ENCODE measurements at regions not wholly inside any gene's neighbourhood (a gene's known extent, or its start where the extent isn't known, plus 50 kb on each side); places are given as distances from the start of the nearest gene placed in this dataset.

DNA sequence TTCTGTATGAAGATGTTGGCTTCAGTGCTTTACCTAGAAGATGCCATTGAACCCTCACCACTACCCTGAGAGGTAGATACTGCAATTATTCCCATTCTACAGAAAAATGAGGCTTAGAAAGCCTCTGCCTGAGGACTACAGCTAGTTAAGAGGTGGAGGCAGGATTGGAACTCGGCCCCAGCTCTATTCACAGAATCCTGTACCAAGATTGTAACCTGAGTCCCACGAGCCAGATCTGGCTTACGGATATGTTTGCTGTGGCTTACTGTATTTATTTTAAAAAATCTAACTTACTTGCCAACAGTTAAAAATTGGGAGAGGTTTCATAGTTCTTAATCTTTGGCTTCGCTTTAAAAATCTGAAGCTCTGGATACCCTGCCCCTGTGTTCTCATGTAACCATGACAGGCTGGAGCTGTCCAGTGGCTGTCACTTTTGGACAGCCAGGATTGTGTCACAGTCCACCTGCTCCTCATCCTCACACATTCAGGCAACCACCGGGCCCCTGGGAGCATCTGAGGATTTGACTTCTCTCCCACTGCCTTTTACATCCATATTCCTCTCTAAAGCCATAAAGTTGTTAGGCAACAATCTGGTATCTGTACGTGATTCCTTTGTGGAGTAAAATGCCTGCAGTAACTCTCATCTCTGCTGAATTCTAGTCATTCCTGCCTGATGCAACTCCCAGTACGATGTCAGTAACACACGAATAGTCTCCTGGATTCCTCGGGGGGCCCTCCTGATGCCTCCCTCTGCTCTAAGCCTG is 160.8 kb upstream of the SERP2 start:
- no peaks in the 10 kb centered on the region for H3K27me3 ChIP-seq (ENCODE audit: control insufficient read depth in 1 of 2, insufficient read depth in 2 of 2, low read length in 2 of 2)
- no peaks in the 10 kb centered on the region for H3K36me3 ChIP-seq (replicated peaks in 1 of 2; ENCODE audit: control insufficient read depth in 1 of 2, insufficient read depth in 2 of 2, low read length in 2 of 2)
- CTCF ChIA-PET (ENCODE audit: low intra/inter-chr PET ratio, low total read pairs) = no interaction called here
- no peak overlapping the region for H3K27ac ChIP-seq (ENCODE audit: extremely low read length, insufficient read depth, low read length)
- no peaks in the 10 kb centered on the region for H3K79me2 ChIP-seq (ENCODE audit: insufficient read depth, low read length)
- no peaks in the 10 kb centered on the region for H4K20me1 ChIP-seq (ENCODE audit: insufficient read depth, low read length)
- H3K4me3 ChIP-seq (replicated peaks in 1 of 3; ENCODE audit: insufficient read depth in 1 of 3, low read depth in 2 of 3, low read length in 3 of 3) = no peak overlapping the region
- DNase-seq (ENCODE audit: low spot score) (no peak), FAIRE-seq (no peak), ATAC-seq (no peak)
- intact Hi-C loops (cut with micrococcal nuclease; ENCODE audit: unreplicated experiment) = no loop called here
- no peaks in the 10 kb centered on the region for H3K4me1 ChIP-seq (ENCODE audit: insufficient read depth, low read length)
- in situ Hi-C loops (cut with HindIII; ENCODE audit: extremely low pct_ligation_motif_present, low pct_unique_long_range_greater_than_20kb) = no loop called here
- H3K9ac ChIP-seq (ENCODE audit: insufficient read depth, low read depth, low read length) = no peak overlapping the region
- 18% methylated on average over 9 of the region's 9 CpGs for WGBS (ENCODE audit: low lambda C conversion rate)
- no TSS peak for BruUV-seq (replicated peaks)
- POLR2A ChIA-PET = interaction anchor here (1.3 kb wide), 1 partner anchor 224 kb away, joined by 3 read pairs; no protein-coding TSS in a partner anchor
- TF ChIP-seq ZNF333 (CRISPR knock-in tag; IDR thresholded peaks at IDR 0.05; ENCODE audit: borderline replicate concordance) (no peak), CAMTA2 (CRISPR knock-in tag; IDR thresholded peaks at IDR 0.05; ENCODE audit: borderline replicate concordance) (no peak), ZNF546 (CRISPR knock-in tag; conservative IDR thresholded peaks at IDR 0.05) (no peak)
- TF ChIP-seq, protein P1, sequence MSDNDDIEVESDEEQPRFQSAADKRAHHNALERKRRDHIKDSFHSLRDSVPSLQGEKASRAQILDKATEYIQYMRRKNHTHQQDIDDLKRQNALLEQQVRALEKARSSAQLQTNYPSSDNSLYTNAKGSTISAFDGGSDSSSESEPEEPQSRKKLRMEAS (IDR thresholded peaks at IDR 0.05) = no peak
- TF ChIP-seq, protein P2, sequence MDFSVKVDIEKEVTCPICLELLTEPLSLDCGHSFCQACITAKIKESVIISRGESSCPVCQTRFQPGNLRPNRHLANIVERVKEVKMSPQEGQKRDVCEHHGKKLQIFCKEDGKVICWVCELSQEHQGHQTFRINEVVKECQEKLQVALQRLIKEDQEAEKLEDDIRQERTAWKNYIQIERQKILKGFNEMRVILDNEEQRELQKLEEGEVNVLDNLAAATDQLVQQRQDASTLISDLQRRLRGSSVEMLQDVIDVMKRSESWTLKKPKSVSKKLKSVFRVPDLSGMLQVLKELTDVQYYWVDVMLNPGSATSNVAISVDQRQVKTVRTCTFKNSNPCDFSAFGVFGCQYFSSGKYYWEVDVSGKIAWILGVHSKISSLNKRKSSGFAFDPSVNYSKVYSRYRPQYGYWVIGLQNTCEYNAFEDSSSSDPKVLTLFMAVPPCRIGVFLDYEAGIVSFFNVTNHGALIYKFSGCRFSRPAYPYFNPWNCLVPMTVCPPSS (IDR thresholded peaks at IDR 0.05) = no peak
- H3K4me2 ChIP-seq (ENCODE audit: low read depth, low read length) = no peak overlapping the region
- H3K9me3 ChIP-seq (ENCODE audit: low read length) = no peaks in the 10 kb centered on the region
- H2AFZ ChIP-seq (ENCODE audit: low read length) = no peak overlapping the region
